Small intestine (tissue), 7 donors: ENCODE measurements at regions not wholly inside any gene's neighbourhood (a gene's known extent, or its start where the extent isn't known, plus 50 kb on each side); places are given as distances from the start of the nearest gene placed in this dataset.

Experiments
- DNase-seq, 2 donors: peaks; one replicate each; pipeline versions ENCODE4 v3.0.0 to v3.0.0-alpha.2; 2013
- FAIRE-seq: peaks from 2 replicates; lab custom pipeline; 2012; peaks lifted over from hg19 to GRCh38; lab: Jason Lieb, UNC
- H3K27ac ChIP-seq, 3 donors: one replicate each; pipeline ENCODE4 v1.5.1; 2013; ENCODE audit warnings: low read length in 2 of 3, mild to moderate bottlenecking in 2 of 3, control low read depth in 1 of 3, inconsistent platforms in 1 of 3, low read depth in 1 of 3, moderate library complexity in 1 of 3
- H3K27me3 ChIP-seq, 3 donors: one replicate each; pipeline ENCODE4 v1.6.1; 2013; ENCODE audit warnings: low read length in 3 of 3, inconsistent platforms in 1 of 3; ENCODE audit not compliant: control insufficient read depth in 3 of 3, insufficient read depth in 3 of 3
- H3K36me3 ChIP-seq, 3 donors: one replicate each; pipeline ENCODE4 v1.6.1; 2013; ENCODE audit warnings: low read length in 3 of 3, inconsistent platforms in 1 of 3, low read depth in 1 of 3, mild to moderate bottlenecking in 1 of 3, moderate library complexity in 1 of 3; ENCODE audit not compliant: control insufficient read depth in 3 of 3, insufficient read depth in 2 of 3
- H3K4me1 ChIP-seq, 3 donors: one replicate each; pipeline ENCODE4 v1.6.1; 2013; ENCODE audit warnings: low read length in 2 of 3, inconsistent platforms in 1 of 3, low read depth in 1 of 3, mild to moderate bottlenecking in 1 of 3, moderate library complexity in 1 of 3; ENCODE audit not compliant: control insufficient read depth in 3 of 3, insufficient read depth in 2 of 3
- H3K4me3 ChIP-seq, 3 donors: one replicate each; pipeline ENCODE4 v1.5.1; 2013; ENCODE audit warnings: low read length in 3 of 3, control low read depth in 1 of 3, inconsistent platforms in 1 of 3, low read depth in 1 of 3, mild to moderate bottlenecking in 1 of 3, moderate library complexity in 1 of 3
- H3K9me3 ChIP-seq, 2 donors: one replicate each; pipeline ENCODE4 v1.6.1; 2013; ENCODE audit warnings: low read depth in 1 of 2, low read length in 1 of 2; ENCODE audit not compliant: control insufficient read depth in 2 of 2, insufficient read depth in 1 of 2
- whole genome bisulfite sequencing, 3 donors: extraction: QIAGEN DNeasy Blood & Tissue Kit; methylation state at CpG; one replicate each; pipeline ENCODE4 v1.1.7; 2013; 5-methylcytosine and 5-hydroxymethylcytosine counted together
- donor health status: healthy with polysubstance abuse.
- donor health status: control.
- donor health status: control.
- donor health status: Bipolar disorder and iron deficiency.
- donor health status: healthy.

- Histone ChIP-seq H3K36me3 (no peaks in the 10 kb centered on the region), H3K27ac (no peak overlapping the region), H3K9me3 (peaks cover 2 to 73% of the 10 kb centered on the region in 2 donors), H3K4me3 (no peak overlapping the region), H3K27me3 (no peaks in the 10 kb centered on the region), H3K4me1 (no peaks in the 10 kb centered on the region)
- WGBS, 3 donors = 78 to 93% (median 86%) methylated on average over 5 of the region's 5 CpGs
- DNase-seq (no peak), FAIRE-seq (no peak)
Observed at GRCh38 chr6:67886036-67886707, 748.9 kb upstream of the ADGRB3 start.

GRCh38 chr6:67885081-67886033 lies 749.7 kb upstream of the ADGRB3 start:
- DNase-seq (no peak), FAIRE-seq (no peak)
- H3K36me3 ChIP-seq = no peaks in the 10 kb centered on the region
- H3K4me1 ChIP-seq = no peaks in the 10 kb centered on the region
- no peak overlapping the region for H3K27ac ChIP-seq
- 88 to 93% (median 93%) methylated on average over 14 of the region's 14 CpGs for WGBS, 3 donors
- H3K9me3 ChIP-seq = peaks cover 2 to 73% of the 10 kb centered on the region in 2 donors
- H3K27me3 ChIP-seq = no peaks in the 10 kb centered on the region
- no peak overlapping the region for H3K4me3 ChIP-seq

DNA sequence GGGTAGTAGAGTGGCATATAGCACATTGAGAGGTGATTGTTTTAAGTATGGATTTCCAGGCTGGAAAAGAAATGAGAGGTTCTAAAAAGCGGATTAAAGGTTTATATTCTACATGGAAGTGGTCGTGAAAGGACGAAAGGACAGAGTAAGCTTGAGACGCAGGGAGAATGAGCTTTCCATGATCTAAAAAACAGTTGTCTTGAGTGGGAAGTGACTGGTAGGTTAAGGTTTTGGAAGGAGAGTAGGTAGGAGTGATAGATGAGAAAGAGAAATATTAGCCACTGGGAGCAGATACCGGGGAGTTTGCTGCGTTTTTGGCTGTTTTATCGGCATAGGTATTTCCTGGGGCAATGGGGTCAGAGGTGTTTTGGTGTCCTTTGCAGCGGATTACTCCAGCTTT lies 750.6 kb upstream of the ADGRB3 start:
- no peak for DNase-seq
- H3K4me1 ChIP-seq = no peaks in the 10 kb centered on the region
- H3K4me3 ChIP-seq = no peak overlapping the region
- H3K27ac ChIP-seq = no peak overlapping the region
- WGBS, 3 donors = 86 to 93% (median 87%) methylated on average over 8 of the region's 8 CpGs
- peaks cover 2 to 73% of the 10 kb centered on the region in 2 donors for H3K9me3 ChIP-seq
- no peaks in the 10 kb centered on the region for H3K27me3 ChIP-seq
- no peak for FAIRE-seq
- H3K36me3 ChIP-seq = no peaks in the 10 kb centered on the region

GRCh38 chr6:67883500-67884366 lies 751.3 kb upstream of the ADGRB3 start:
- Histone ChIP-seq H3K27ac (no peak overlapping the region), H3K36me3 (no peaks in the 10 kb centered on the region), H3K27me3 (no peaks in the 10 kb centered on the region), H3K4me1 (no peaks in the 10 kb centered on the region), H3K4me3 (no peak overlapping the region), H3K9me3 (peaks cover 2 to 70% of the 10 kb centered on the region in 2 donors)
- FAIRE-seq (no peak), DNase-seq (no peak)
- 79 to 87% (median 84%) methylated on average over 11 of the region's 11 CpGs for WGBS, 3 donors

GRCh38 chr6:67882436-67883311 lies 752.4 kb upstream of the ADGRB3 start:
- peaks cover 0 to 66% of the 10 kb centered on the region in 2 donors for H3K9me3 ChIP-seq

GRCh38 chr6:67881706-67882065 lies 753.4 kb upstream of the ADGRB3 start:
- Histone ChIP-seq H3K4me3 (no peak overlapping the region), H3K27ac (no peak overlapping the region), H3K4me1 (no peaks in the 10 kb centered on the region), H3K27me3 (no peaks in the 10 kb centered on the region), H3K36me3 (no peaks in the 10 kb centered on the region), H3K9me3 (peaks cover 0 to 56% of the 10 kb centered on the region in 2 donors)
- FAIRE-seq (no peak), DNase-seq (no peak)
- WGBS, 3 donors = 83 to 86% (median 86%) methylated on average over 4 of the region's 4 CpGs

More at GRCh38 chr6:67882436-67883311, 752.4 kb upstream of the ADGRB3 start:
- no peak for FAIRE-seq
- H3K27ac ChIP-seq = no peak overlapping the region
- no peak for DNase-seq
- 64 to 80% (median 79%) methylated on average over 5 of the region's 5 CpGs for WGBS, 3 donors
- no peaks in the 10 kb centered on the region for H3K4me1 ChIP-seq
- no peak overlapping the region for H3K4me3 ChIP-seq
- no peaks in the 10 kb centered on the region for H3K36me3 ChIP-seq
- H3K27me3 ChIP-seq = no peaks in the 10 kb centered on the region

- no peak for FAIRE-seq
- Histone ChIP-seq H3K27me3 (no peaks in the 10 kb centered on the region), H3K4me3 (no peak overlapping the region), H3K36me3 (no peaks in the 10 kb centered on the region), H3K9me3 (peaks cover 0 to 51% of the 10 kb centered on the region in 2 donors), H3K27ac (no peak overlapping the region), H3K4me1 (no peaks in the 10 kb centered on the region)
- DNase-seq = no peak
- 86 to 88% (median 87%) methylated on average over 16 of the region's 16 CpGs for WGBS, 3 donors
Observed at GRCh38 chr6:67880939-67881705, 754.0 kb upstream of the ADGRB3 start.
